ENCODE measurements at regions not wholly inside any gene's neighbourhood (a gene's known extent, or its start where the extent isn't known, plus 50 kb on each side); places are given as distances from the start of the nearest gene placed in this dataset.
"Not testable (repeated sequence)": the region's sequence is repeated elsewhere in the genome, so short reads cannot be mapped to it uniquely, and the experiment has no call there.

- intact Hi-C loops (cut with DNase I, micrococcal nuclease), result no loop called here
- DNase-seq (no peak), ATAC-seq (no peak)
- CTCF ChIA-PET, result no interaction called here
- H3K4me3 Mint-ChIP-seq, result no peak overlapping the region
- H3K27ac Mint-ChIP-seq, result no peak overlapping the region
- POLR2A ChIA-PET, result no interaction called here
- no peaks in the 10 kb centered on the region for H3K36me3 Mint-ChIP-seq (ENCODE audit: low read depth)
- H3K4me1 Mint-ChIP-seq, result no peaks in the 10 kb centered on the region
- H3K27me3 Mint-ChIP-seq, result peaks cover 6% of the 10 kb centered on the region
- peaks cover 2% of the 10 kb centered on the region for H3K9me3 Mint-ChIP-seq (ENCODE audit: low read depth)
These were observed 239.2 kb downstream of the ADGRD1 start for GRCh38 chr12:131192951-131193350.

- H3K9me3 Mint-ChIP-seq (ENCODE audit: low read depth), result no peaks in the 10 kb centered on the region
- intact Hi-C loops (cut with DNase I, micrococcal nuclease), result no loop called here
- ChIA-PET POLR2A (no interaction called here), CTCF (no interaction called here)
- no peak overlapping the region for H3K27ac Mint-ChIP-seq
- no peak overlapping the region for H3K4me3 Mint-ChIP-seq
- no peaks in the 10 kb centered on the region for H3K4me1 Mint-ChIP-seq
- peaks cover 6% of the 10 kb centered on the region for H3K27me3 Mint-ChIP-seq
- ATAC-seq, result peak; percentile 33
- no peaks in the 10 kb centered on the region for H3K36me3 Mint-ChIP-seq (ENCODE audit: low read depth)
- no peak for DNase-seq
These were observed 240.5 kb downstream of the ADGRD1 start for GRCh38 chr12:131194166-131194565.

- Mint-ChIP-seq H3K9me3 (ENCODE audit: low read depth) (no peaks in the 10 kb centered on the region), H3K4me3 (no peak overlapping the region), H3K36me3 (ENCODE audit: low read depth) (no peaks in the 10 kb centered on the region), H3K4me1 (no peaks in the 10 kb centered on the region), H3K27ac (no peak overlapping the region), H3K27me3 (peaks cover 6% of the 10 kb centered on the region)
- intact Hi-C loops (cut with DNase I, micrococcal nuclease), result no loop called here
- no peak for DNase-seq
- POLR2A ChIA-PET, result no interaction called here
- ATAC-seq, result no peak
- CTCF ChIA-PET, result no interaction called here
These were observed 242.1 kb downstream of the ADGRD1 start for GRCh38 chr12:131195796-131196195.

GRCh38 chr12:131196220-131196619, 242.5 kb downstream of the ADGRD1 start:
- no peak overlapping the region for H3K4me3 Mint-ChIP-seq
- ChIA-PET POLR2A (no interaction called here), CTCF (no interaction called here)
- H3K27me3 Mint-ChIP-seq, result peaks cover 6% of the 10 kb centered on the region
- DNase-seq, result no peak
- no peaks in the 10 kb centered on the region for H3K9me3 Mint-ChIP-seq (ENCODE audit: low read depth)
- H3K36me3 Mint-ChIP-seq (ENCODE audit: low read depth), result no peaks in the 10 kb centered on the region
- no peak overlapping the region for H3K27ac Mint-ChIP-seq
- intact Hi-C loops (cut with DNase I, micrococcal nuclease), result no loop called here
- ATAC-seq, result no peak
- no peaks in the 10 kb centered on the region for H3K4me1 Mint-ChIP-seq

GRCh38 chr12:131197490-131197889, 243.8 kb downstream of the ADGRD1 start:
- no peak for ATAC-seq
- intact Hi-C loops (cut with DNase I, micrococcal nuclease), result no loop called here
- no peak for DNase-seq
- Mint-ChIP-seq H3K27me3 (peaks cover 6% of the 10 kb centered on the region), H3K36me3 (ENCODE audit: low read depth) (no peaks in the 10 kb centered on the region), H3K4me3 (no peak overlapping the region), H3K4me1 (no peaks in the 10 kb centered on the region), H3K27ac (no peak overlapping the region), H3K9me3 (ENCODE audit: low read depth) (no peaks in the 10 kb centered on the region)
- POLR2A ChIA-PET, result no interaction called here
- CTCF ChIA-PET, result no interaction called here

GRCh38 chr12:131199221-131199620, 245.5 kb downstream of the ADGRD1 start:
- intact Hi-C loops (cut with DNase I, micrococcal nuclease), result no loop called here
- Mint-ChIP-seq H3K36me3 (ENCODE audit: low read depth) (no peaks in the 10 kb centered on the region), H3K4me3 (no peak overlapping the region), H3K9me3 (ENCODE audit: low read depth) (no peaks in the 10 kb centered on the region), H3K27ac (no peak overlapping the region), H3K27me3 (peaks cover 4% of the 10 kb centered on the region), H3K4me1 (no peaks in the 10 kb centered on the region)
- ATAC-seq, result no peak
- CTCF ChIA-PET, result no interaction called here
- no peak for DNase-seq
- POLR2A ChIA-PET, result no interaction called here

- H3K27me3 Mint-ChIP-seq; H3K4me3 Mint-ChIP-seq; H3K9me3 Mint-ChIP-seq (ENCODE audit: low read depth); DNase-seq; POLR2A ChIA-PET; H3K27ac Mint-ChIP-seq; H3K36me3 Mint-ChIP-seq (ENCODE audit: low read depth); H3K4me1 Mint-ChIP-seq; intact Hi-C loops (cut with DNase I, micrococcal nuclease); CTCF ChIA-PET: not testable (repeated sequence)
- peak; percentile 86 for ATAC-seq
These were observed 248.2 kb downstream of the ADGRD1 start for GRCh38 chr12:131201912-131202311.

- intact Hi-C loops (cut with DNase I, micrococcal nuclease), result no loop called here
- POLR2A ChIA-PET, result no interaction called here
- H3K27ac Mint-ChIP-seq, result no peak overlapping the region
These were observed 249.1 kb downstream of the ADGRD1 start for GRCh38 chr12:131202592-131203378.

GRCh38 chr12:131203666-131204415, 250.1 kb downstream of the ADGRD1 start:
- ChIA-PET POLR2A (no interaction called here), CTCF (no interaction called here)
- Mint-ChIP-seq H3K36me3 (ENCODE audit: low read depth) (no peaks in the 10 kb centered on the region), H3K27ac (no peak overlapping the region), H3K27me3 (no peaks in the 10 kb centered on the region), H3K4me3 (no peak overlapping the region), H3K9me3 (ENCODE audit: low read depth) (no peaks in the 10 kb centered on the region), H3K4me1 (peaks cover 3% of the 10 kb centered on the region)
- intact Hi-C loops (cut with DNase I, micrococcal nuclease), result no loop called here
- ATAC-seq, result no peak
- no peak for DNase-seq

More at GRCh38 chr12:131202592-131203378, 249.1 kb downstream of the ADGRD1 start:
- CTCF ChIA-PET, result interaction anchor here (0.6 kb wide), 1 partner anchor 662 kb away, joined by 3 read pairs; no protein-coding TSS in a partner anchor
- DNase-seq (no peak), ATAC-seq (no peak)
- Mint-ChIP-seq H3K4me1 (no peaks in the 10 kb centered on the region), H3K9me3 (ENCODE audit: low read depth) (no peaks in the 10 kb centered on the region), H3K27me3 (no peaks in the 10 kb centered on the region), H3K36me3 (ENCODE audit: low read depth) (no peaks in the 10 kb centered on the region), H3K4me3 (no peak overlapping the region)

- no peak overlapping the region for H3K4me3 Mint-ChIP-seq
- H3K27me3 Mint-ChIP-seq, result no peaks in the 10 kb centered on the region
- ChIA-PET POLR2A (no interaction called here), CTCF (no interaction called here)
- no peak for ATAC-seq
- H3K9me3 Mint-ChIP-seq (ENCODE audit: low read depth), result no peaks in the 10 kb centered on the region
- no peak for DNase-seq
- H3K36me3 Mint-ChIP-seq (ENCODE audit: low read depth), result no peaks in the 10 kb centered on the region
- H3K4me1 Mint-ChIP-seq, result peaks cover 9% of the 10 kb centered on the region
- no peak overlapping the region for H3K27ac Mint-ChIP-seq
- intact Hi-C loops (cut with DNase I, micrococcal nuclease), result no loop called here
These were observed 250.9 kb downstream of the ADGRD1 start for GRCh38 chr12:131204416-131205274.

GRCh38 chr12:131205275-131205933, 251.7 kb downstream of the ADGRD1 start:
- H3K36me3 Mint-ChIP-seq (ENCODE audit: low read depth); DNase-seq; ATAC-seq; H3K4me3 Mint-ChIP-seq; CTCF ChIA-PET; H3K9me3 Mint-ChIP-seq (ENCODE audit: low read depth); H3K27ac Mint-ChIP-seq; POLR2A ChIA-PET; H3K27me3 Mint-ChIP-seq; intact Hi-C loops (cut with DNase I, micrococcal nuclease): not testable (repeated sequence)
- peaks cover 17% of the 10 kb centered on the region for H3K4me1 Mint-ChIP-seq
